ENCODE measurements at regions not wholly inside any gene's neighbourhood (a gene's known extent, or its start where the extent isn't known, plus 50 kb on each side); places are given as distances from the start of the nearest gene placed in this dataset.

- TF ChIP-seq CTCF (IDR thresholded peaks at IDR 0.05), result no peak
- TF ChIP-seq POLR2A (IDR thresholded peaks at IDR 0.05), result no peak
Measured at GRCh38 chr17:72479113-72479512, 358.3 kb downstream of the SOX9 start.

Measured in testis (tissue), 2 donors.